DMS153 treated with DMSO at 0.1 percent for 48 hours (cell line): ENCODE measurements at regions not wholly inside any gene's neighbourhood (a gene's known extent, or its start where the extent isn't known, plus 50 kb on each side); places are given as distances from the start of the nearest gene placed in this dataset.
A peak's percentile ranks its signal among the peaks of the same experiment; 100 is the strongest.

Experiments
- DNase-seq: peaks from one replicate; lab custom pipeline; 2025; ENCODE audit not compliant: unreplicated experiment; lab: John Stamatoyannopoulos, UW

DNA sequence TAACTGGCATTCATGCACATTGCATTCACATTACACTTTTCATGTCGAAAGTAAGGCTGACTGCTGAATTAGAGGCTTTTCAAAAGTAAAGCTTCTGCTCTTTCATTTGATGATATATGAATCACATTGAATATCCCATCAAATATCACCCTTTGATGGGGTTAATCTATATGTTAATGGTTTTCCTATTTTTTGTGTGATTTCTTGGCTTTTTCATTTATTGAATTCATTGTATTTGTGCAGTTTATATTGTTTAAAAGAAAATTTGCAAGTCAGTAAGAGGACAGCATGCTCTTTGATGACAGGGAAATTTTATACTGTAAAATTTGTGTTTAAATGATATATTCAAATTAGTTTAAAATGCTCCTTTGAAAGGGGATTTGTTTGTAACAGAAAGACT is 344.1 kb downstream of the PCDH10 start:
- no peak for DNase-seq

DNA sequence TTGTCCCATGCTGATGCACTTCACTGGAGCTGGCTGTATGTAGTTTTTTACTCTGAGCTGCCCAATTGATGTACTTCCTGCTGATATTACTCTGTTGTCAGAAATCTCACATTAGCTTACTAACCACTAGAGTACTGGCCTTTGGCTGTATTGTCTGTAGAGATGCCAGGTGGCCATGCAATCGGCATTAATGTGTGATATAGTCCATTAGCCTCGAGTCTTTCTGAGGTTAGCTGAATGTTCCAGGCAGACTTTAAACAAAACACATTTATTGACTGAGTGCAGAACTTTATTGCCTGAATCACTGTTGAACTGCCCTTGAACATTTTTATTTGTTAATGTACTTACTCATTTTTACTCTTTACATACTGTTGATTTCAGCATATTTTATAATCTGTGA is 335.2 kb downstream of the PCDH10 start:
- DNase-seq, result peak; percentile 37

DNA sequence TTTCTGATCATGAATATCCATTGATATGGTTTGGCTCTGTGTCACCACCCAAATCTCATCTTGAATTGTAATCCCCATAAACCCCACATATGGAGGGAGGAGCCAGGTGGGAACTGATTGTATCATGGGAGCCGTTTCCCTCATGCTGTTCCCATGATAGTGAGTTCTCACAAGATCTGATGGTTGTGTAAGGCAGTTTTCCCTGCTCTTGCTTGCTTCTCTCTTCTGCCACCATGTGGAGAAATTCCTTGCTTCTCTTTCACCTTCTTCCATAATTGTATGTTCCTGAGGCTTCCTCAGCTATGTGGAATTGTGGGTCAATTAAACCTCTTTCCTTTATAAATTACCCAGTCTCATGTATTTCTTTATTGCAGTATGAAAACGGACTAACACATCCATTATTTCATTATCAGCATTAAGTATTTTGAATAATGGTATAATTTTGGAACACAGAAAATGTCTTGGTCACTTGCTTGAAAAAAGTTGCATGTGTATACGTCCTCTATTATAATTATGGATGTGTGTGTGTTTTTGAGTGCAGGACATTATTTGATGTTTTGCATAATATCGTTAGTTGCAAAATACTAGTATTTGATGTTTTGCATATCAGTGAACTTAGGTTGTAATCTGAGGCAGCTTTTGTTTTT is 334.6 kb downstream of the PCDH10 start:
- no peak for DNase-seq

DNA sequence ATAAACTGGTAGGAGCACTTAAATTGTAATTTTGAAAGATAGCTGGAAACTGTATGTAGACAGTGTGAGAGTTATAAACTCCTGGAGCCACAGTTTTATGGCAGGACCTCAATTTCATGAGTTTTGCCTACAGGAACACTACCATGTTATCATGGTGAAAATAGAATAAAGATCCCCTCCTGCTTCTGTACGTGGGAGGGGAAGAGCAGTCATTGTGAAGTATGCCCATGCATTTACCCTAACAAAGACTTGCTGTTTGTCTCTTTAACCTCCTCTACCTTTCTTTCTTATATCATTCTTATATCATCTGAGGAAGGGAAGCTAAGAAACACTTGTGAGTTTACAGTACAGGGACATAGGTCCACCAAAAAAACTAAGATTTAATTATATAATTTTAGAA is 327.0 kb downstream of the PCDH10 start:
- DNase-seq, result no peak

DNA sequence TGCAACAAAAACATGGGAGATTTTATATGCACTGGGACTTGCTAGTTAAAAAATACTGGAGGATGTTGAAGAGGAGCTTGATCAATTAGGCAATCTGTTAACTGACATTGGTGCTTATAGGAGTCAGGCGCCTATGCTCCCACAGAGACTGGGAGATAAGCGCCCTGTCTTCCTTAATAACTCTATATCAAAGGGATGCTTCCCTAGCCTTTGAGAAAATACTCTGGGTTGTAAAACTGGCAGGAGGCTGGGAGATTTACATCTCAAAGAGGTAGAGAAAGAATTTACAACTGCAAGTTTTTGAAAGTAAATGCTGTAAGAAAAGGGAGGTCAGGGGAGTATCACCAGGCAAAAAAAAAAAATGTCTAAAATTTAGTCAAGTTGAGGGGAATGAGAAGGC is 325.4 kb downstream of the PCDH10 start:
- DNase-seq, result no peak

DNA sequence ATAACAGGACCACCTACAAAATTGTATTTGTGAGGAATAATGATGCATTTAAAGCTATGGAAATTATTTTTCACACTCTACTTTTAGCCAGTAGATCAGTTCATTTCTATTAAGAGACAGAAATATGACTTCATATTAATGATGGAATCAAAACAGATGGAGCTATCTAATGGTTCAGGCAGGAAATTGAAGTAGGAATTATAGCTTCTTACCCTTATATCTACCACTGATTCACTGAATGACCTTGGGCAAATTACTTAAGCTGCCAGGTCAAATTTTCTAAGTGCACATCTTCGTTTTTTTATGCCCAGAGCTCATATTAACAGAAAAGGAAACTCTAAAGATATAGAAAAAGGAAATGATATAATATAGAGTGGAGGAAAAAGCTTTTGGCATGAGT is 323.1 kb downstream of the PCDH10 start:
- no peak for DNase-seq

DNA sequence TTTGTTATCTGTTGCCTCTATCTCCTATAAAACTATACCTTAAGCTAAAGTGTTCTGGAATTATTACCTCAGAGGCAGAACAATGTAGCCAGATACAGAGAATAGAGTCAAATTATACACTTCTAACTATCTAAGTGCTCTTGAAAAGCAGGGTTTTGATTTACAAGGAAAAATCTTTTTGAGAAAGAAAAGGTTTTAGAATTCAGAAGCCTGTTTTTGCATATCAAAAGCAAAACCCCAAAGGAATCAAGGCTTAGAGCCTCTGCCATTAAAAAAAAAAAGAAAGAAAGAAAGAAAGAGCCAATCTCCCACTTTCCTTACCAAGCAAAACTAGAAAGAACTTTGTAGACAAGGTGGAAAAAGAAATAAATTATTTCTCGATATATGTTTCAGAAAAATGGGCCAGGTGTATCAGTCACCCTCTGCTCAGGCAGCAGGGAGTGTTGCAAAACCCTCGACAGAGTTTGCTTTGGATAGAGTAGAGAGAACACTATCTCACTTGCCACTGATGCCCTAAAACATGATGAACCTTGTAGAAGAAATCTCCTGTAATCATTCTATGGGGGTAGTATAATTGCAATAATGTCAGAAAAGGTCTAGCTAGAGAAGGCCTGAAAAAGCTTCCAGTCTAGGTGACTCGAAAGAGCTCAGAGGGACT is 318.3 kb downstream of the PCDH10 start:
- no peak for DNase-seq

DNA sequence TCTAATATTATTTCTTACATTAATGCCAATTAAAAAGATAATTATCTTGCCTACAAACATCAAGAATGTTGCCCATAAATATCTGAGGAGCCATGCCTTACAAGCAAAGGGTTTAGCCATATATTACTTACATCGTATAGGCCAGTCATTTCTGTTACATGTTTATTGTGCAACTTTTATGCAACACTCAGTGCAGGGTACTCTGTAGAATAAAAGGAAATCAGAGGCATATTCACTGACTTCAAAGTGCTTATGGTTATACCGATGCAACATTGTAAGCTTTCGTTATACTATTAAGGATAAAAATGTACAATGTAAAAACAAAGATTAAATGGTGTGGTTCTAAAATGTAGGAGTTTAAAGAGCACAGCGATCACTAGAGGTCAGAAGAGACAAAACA is 315.9 kb downstream of the PCDH10 start:
- DNase-seq, result no peak

DNA sequence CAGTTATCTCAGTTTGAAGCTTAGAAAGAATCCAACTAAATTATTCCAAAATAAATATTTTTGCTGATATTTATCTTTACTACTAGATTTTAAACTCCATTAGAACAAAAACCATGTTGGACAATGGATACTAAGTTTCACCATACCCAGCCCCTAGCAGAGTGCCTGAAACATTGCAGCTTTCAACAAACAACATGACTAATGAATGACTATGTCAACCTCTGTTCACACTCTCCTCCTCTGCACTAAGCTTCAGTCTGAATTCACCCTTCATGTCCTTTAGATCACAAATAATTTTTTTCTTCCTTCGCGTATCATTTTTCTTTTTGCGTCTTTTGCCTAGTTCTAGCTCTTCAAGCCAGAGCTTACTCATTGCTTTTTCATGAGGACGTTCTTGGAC is 315.2 kb downstream of the PCDH10 start:
- DNase-seq, result no peak

DNA sequence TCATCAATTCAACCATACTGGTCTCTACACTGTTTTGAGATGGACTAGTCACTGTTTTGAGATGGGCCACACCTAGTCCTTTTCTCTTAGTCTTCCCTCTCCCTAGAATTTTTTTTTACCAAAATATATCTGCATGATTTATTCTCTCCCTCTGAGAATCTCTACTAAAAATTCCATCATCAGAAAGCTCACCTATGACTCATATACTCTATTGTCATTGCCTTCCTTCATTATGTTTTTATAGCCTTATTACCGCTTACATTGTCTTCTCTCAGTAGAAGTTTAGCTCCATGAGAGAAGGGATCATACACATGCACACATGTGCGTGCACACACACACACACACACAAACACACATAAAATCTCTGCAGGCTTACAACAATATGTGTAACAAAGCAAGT is 303.6 kb downstream of the PCDH10 start:
- DNase-seq, result no peak

DNA sequence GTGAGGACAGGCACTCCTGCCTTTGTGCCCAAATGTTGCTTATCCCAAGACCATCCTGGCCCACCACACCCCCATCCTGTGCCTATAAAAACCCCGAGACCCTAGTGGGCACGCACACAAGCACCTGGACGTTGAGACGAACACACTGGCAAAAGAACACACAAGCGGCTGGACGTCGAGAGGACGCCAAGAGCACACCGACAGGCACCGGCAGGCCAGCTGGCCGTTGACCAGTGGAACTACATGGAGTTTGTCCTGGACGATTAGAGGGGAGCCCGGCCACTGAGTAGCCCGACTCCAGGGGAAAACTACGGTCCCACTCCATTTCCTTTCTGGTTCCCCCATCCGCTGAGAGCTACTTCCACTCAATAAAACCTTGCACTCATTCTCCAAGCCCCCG is 301.7 kb downstream of the PCDH10 start:
- DNase-seq, result no peak

DNA sequence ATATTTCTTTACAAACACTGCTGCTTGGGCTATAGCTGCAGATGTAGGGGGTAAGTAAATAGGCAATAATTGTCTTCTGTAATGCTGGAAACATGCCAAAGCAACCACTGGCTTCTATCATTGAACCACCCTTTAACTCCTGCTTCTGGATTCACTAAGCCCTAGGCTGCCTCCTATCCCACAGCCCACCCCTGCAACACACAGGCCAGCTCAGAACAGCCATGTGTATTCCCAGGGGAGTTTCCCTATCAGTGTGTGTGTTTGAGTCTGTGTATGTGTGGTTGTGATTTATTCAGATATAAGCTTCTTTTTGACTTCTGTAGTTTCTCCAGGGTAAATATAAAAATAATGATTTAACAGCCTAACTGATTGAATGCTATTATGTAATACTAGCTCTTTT is 291.3 kb downstream of the PCDH10 start:
- DNase-seq, result no peak

DNA sequence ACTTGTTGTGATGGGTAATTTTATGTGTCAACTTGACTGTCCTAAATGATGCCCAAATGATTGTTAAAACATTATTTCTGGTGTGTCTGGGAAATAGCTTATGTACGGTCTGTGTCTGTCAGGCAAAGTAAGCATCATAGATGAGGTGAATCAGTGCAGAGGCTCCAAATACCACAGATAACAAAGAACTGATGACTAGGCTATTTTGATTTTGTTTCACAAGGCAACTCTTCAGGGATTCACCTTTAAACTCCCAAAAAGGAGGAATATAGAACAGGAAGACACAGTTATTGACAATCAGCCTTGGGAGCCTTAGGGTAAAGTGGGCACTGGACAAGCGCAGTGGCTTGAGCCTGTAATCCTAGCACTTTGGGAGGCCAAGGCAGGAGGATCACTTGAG is 290.7 kb downstream of the PCDH10 start:
- no peak for DNase-seq

DNA sequence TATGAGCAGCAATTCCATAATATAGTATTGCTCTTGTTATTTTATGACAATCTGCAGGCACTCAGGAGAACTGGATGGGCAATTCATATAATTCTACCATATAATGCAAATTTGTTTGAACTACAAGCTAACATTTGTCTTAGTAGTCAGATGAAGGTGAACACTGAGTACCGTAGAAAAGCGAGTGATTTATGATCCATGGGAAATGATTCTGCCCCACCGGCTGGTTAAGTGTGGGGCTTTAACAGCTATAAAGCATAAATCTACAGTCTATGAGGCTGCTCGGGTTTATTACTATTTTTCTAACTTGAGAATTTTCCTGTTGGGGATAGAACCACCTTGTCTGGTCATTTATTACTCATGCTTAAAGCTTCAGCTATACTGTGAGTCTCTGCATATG is 275.5 kb downstream of the PCDH10 start:
- DNase-seq, result no peak

DNA sequence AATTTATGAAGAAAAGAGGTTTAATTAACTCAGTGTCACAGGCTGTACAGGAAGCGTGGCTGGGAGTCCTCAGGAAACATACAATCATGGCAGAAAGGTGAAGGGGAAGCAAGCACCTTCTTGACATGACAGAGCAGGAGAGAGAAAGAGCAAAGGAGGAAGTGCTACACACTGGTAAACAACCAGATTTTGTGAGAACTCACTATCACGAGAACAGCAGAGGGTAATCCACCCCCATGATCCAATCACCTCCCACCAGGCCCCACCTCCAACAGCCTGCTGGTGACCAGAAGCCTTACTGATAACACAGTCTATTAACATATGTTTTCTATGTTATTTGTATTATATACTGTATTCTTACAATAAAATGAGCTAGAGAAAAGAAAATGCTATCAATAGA is 254.8 kb downstream of the PCDH10 start:
- no peak for DNase-seq

DNA sequence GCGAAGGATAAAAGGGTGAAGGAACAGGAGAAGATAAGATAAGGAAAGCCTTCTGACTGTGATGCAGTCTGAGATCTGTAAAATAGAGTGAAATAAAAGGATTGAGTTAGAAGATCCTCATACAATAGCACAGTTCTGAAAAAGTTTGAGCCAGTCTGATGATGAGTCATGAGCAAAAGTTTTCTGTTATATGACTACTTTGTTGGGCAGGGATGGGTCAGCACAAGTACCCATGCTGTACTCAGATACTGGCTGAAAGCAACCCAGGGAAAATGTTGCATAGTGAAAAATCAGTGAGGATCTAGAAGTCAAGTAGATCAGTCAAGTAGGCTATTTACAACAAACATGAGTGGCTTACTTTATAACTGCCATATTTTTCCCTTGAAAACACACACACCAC is 253.5 kb downstream of the PCDH10 start:
- DNase-seq, result no peak

DNA sequence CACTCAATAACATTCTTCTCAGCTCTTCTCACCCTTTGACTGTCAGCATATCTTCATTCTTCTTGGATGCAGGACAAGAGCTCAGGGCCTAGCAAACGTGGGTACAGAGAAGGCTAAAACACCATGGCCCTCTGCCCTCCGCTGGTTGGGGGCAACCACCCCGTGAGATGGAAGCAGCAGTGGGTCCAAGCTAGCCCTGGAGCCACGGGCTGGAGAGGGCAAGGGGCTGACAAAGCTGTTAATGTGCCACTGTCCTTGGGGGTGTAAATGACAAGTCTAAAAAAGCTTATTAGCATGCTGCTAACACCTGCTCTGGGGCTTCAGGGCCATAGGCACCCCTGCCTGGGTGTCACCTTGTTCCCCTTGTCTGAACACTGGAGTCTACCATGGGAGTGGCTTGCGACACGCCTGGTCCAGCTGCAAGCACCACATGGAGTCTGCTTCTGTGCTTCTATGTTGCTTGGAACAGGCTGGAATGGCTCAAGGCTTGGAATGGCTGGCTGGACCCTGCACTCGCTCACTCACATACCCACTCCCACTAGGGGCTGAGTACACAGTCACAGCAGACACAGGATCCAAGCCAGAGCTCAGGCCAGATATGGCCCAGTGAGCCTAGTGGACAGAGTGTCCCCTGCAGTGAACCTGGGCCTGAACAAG is 246.0 kb downstream of the PCDH10 start:
- no peak for DNase-seq

DNA sequence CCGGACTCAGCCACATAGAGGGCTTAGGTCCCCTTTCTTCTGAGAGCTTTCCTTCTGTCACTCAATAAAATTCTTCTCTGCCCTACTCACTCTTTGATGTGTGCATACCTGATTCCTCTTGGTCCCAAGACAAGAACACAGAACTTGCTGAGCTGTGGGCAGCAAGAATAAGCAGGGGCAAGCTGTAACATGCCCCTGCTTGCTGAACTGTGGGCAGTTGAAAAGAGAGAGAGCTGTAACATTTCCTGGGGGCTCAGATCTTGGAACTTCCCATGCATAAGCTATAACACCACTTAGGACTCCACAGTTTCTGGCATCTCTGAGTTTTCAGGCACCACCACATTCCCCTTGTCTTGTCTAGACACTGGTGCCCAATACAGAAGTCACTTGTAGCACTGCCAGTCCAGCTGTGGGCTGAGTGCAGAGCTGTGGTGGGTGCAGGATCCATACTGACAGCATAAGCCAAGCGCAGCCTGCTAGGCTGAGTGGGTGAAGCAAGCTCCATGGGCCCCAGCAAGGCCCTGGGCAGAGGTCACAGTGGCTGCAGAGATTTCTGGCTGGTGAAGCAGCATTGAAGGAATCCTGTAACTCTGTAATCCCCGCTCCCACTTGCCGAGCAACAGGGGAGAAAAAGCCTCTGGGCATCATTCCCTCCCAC is 241.2 kb downstream of the PCDH10 start:
- no peak for DNase-seq

DNA sequence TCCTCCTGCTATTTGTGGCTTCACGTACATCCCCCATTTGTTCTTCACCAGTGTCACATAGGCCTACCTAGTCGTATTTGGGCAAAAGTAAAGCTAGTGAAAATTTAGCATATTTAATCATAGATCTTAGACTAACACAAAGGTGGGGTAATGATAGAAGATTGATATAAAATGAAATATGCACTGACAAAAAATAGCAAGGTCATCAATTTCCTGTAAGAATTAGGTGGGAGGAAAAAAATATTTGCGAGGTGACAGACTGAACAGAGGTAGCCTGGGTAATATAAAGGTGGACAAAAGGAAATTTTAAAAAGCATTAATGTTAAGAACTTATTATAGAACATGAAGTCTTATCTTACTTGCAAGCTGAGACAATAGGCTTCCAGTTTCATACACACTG is 239.9 kb downstream of the PCDH10 start:
- DNase-seq, result no peak

DNA sequence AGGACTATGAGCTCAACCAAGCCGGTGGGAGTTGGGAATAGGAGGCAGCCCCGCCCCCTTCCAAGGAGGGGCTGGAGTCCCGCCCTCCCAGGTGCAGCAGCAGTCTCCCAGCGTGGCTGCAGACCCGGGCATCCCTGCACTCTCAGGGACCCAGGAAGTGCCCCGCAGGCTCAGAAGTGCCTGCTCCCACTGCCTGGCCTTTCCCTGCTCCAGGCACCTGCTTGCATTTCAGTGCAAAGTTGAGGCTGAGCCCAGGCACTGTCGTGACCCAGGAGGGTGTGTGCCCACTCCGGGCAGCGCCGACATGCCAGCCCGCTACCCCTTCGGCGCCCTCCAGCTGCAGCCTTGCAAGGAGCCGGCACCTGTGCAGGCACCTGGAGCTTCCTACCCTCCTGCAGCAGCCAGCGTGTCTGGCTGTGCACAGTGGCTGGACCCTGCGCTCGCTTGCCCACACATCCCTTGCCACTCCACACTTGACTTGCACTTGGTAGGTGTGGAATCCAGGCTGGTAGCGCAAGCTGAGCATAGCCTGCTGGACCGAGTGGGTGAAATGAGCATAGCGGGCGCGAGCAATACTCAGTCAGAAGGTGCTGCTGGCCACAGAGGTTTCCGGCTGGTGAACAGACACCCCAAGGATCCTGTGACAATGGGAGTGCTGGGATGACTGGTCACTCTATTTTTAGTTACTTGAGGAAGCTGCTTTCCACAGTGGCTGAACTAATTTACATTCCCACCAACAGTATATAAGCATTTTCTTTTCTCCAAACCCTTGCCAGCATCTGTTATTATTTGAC is 236.3 kb downstream of the PCDH10 start:
- DNase-seq, result no peak

DNA sequence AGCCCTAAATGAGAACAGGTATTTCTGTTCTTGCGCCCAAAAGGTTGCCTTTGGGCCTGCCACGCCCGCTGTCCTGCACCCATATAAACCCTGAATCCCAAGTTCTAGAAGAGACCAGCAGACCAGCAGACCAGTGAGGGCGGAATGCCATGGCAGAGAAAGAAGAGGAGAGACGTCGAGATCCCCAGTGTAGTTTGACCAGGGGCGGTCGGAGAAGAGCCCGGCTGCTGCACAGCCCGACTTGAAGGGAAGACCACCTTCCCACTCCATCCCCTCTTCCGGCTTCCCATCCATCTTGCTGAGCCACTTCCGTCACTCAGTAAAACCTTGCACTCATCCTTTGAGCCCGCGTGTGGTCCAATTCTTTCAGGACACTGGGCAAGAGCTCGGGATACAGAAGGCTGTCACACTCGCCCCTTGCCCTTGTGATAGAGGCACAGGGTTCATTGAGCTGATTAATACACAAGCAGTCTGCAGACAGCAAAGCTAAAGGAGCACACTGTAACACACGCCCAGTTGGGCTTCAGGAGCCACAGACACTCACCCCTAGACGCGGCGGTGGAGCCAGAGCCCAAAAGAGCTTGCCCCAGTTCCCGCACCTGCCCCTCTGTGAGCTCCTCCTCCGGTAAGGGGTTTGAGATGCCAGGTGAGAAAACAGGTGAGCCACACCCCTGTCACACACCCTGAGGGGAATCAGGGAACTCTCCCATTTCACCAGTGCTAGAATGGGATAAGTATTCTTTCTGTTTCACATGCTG is 230.8 kb downstream of the PCDH10 start:
- no peak for DNase-seq
